Activated CD8-positive, alpha-beta T cell treated with anti-CD3 and anti-CD28 coated beads for 36 hours (primary cell): ENCODE measurements at regions not wholly inside any gene's neighbourhood (a gene's known extent, or its start where the extent isn't known, plus 50 kb on each side); places are given as distances from the start of the nearest gene placed in this dataset.
"Not testable (repeated sequence)": the region's sequence is repeated elsewhere in the genome, so short reads cannot be mapped to it uniquely, and the experiment has no call there.

Experiments
- ATAC-seq: fragments of 200-7000 bp; cut with Tn5 transposase; one replicate; pipeline ENCODE4 v1.10.0; 2021; ENCODE audit warnings: mild to moderate bottlenecking, moderate library complexity
- CTCF ChIA-PET: fragments of 350-600 bp; sonication (Branson Sonifier 250); formaldehyde crosslinking; loops from one replicate; lab custom pipeline; 2021; ENCODE audit warnings: antibody characterized with exemption; lab: Charles Lee
- POLR2A ChIA-PET: fragments of 350-600 bp; sonication (Branson Sonifier 250); formaldehyde crosslinking; loops from one replicate; lab custom pipeline; 2021; ENCODE audit warnings: antibody characterized with exemption; lab: Charles Lee
- DNase-seq: peaks from one replicate; pipeline ENCODE4 v3.0.0-alpha.2; 2020
- H3K27ac Mint-ChIP-seq: one replicate; pipeline ENCODE4 v1.8.0; 2021; ENCODE audit warnings: mild to moderate bottlenecking, mixed read lengths
- H3K27me3 Mint-ChIP-seq: one replicate; pipeline ENCODE4 v1.8.0; 2021; ENCODE audit warnings: mixed read lengths
- H3K36me3 Mint-ChIP-seq: one replicate; pipeline ENCODE4 v1.8.0; 2021; ENCODE audit warnings: low read depth, mixed read lengths
- H3K4me1 Mint-ChIP-seq: one replicate; pipeline ENCODE4 v1.8.0; 2021; ENCODE audit warnings: low read depth, mixed read lengths
- H3K4me3 Mint-ChIP-seq: one replicate; pipeline ENCODE4 v1.8.0; 2021; ENCODE audit warnings: mild to moderate bottlenecking, moderate library complexity, mixed read lengths
- H3K9me3 Mint-ChIP-seq: one replicate; pipeline ENCODE4 v1.8.0; 2021; ENCODE audit warnings: mixed read lengths
- intact Hi-C: fragments of 100-400 bp; cut with micrococcal nuclease; formaldehyde crosslinking; loops from one replicate; pipeline ENCODE4 v1.10.0; 2022
- TF ChIP-seq, protein P1 (sequence below): fragments of 200-600 bp; IDR thresholded peaks from one replicate; pipeline ENCODE4 v1.8.0; 2022; ENCODE audit warnings: antibody characterized with exemption, mild to moderate bottlenecking

DNA sequence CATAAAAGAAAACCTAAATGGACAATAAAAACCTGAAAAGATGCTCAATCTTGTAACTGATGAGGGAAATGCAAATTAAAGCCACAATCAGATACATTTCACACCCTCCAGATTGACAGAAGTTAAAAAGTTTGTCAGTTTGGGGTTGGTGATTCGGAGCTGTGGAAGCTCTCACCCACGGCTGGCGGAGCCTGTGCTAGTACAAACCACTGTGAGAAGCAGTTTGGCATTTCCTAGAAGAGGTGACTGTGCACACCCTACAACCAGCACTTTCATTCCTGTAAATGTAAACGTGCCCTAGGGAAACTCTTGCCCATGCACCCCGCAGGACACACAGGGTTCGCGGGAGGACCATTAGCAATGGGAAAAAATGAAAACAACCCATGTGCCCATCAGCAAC, 114.1 kb downstream of the BMS1 start:
- no peaks in the 10 kb centered on the region for H3K36me3 Mint-ChIP-seq
- no peak overlapping the region for H3K27ac Mint-ChIP-seq
- no peak overlapping the region for H3K4me3 Mint-ChIP-seq
- ChIA-PET CTCF (no interaction called here), POLR2A (no interaction called here)
- H3K9me3 Mint-ChIP-seq = peaks cover 4% of the 10 kb centered on the region
- peaks cover 48% of the 10 kb centered on the region for H3K27me3 Mint-ChIP-seq
- DNase-seq = peak; percentile 28
- peak; percentile 69 for ATAC-seq
- H3K4me1 Mint-ChIP-seq = peaks cover 4% of the 10 kb centered on the region
- intact Hi-C loops = no loop called here
- TF ChIP-seq, protein P1, sequence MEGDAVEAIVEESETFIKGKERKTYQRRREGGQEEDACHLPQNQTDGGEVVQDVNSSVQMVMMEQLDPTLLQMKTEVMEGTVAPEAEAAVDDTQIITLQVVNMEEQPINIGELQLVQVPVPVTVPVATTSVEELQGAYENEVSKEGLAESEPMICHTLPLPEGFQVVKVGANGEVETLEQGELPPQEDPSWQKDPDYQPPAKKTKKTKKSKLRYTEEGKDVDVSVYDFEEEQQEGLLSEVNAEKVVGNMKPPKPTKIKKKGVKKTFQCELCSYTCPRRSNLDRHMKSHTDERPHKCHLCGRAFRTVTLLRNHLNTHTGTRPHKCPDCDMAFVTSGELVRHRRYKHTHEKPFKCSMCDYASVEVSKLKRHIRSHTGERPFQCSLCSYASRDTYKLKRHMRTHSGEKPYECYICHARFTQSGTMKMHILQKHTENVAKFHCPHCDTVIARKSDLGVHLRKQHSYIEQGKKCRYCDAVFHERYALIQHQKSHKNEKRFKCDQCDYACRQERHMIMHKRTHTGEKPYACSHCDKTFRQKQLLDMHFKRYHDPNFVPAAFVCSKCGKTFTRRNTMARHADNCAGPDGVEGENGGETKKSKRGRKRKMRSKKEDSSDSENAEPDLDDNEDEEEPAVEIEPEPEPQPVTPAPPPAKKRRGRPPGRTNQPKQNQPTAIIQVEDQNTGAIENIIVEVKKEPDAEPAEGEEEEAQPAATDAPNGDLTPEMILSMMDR = no peak

- H3K4me1 Mint-ChIP-seq = peaks cover 4% of the 10 kb centered on the region
- intact Hi-C loops = no loop called here
- ATAC-seq = no peak
Observed at GRCh38 chr10:42898037-42898960, 115.7 kb downstream of the BMS1 start.

GRCh38 chr10:42899036-42899435, 116.4 kb downstream of the BMS1 start:
- H3K27ac Mint-ChIP-seq = no peak overlapping the region
- TF ChIP-seq, protein P1 = no peak
- CTCF ChIA-PET = no interaction called here
- peaks cover 4% of the 10 kb centered on the region for H3K9me3 Mint-ChIP-seq
- ATAC-seq = no peak
- peaks cover 4% of the 10 kb centered on the region for H3K4me1 Mint-ChIP-seq
- no peak overlapping the region for H3K4me3 Mint-ChIP-seq
- H3K27me3 Mint-ChIP-seq = peaks cover 40% of the 10 kb centered on the region
- POLR2A ChIA-PET = no interaction called here
- intact Hi-C loops = no loop called here
- H3K36me3 Mint-ChIP-seq = no peaks in the 10 kb centered on the region
- no peak for DNase-seq

More at GRCh38 chr10:42898037-42898960, 115.7 kb downstream of the BMS1 start:
- POLR2A ChIA-PET = no interaction called here
- Mint-ChIP-seq H3K36me3 (no peaks in the 10 kb centered on the region), H3K27ac (no peak overlapping the region), H3K4me3 (no peak overlapping the region), H3K9me3 (peaks cover 4% of the 10 kb centered on the region), H3K27me3 (peaks cover 46% of the 10 kb centered on the region)
- TF ChIP-seq, protein P1 = no peak
- CTCF ChIA-PET = no interaction called here
- no peak for DNase-seq

DNA sequence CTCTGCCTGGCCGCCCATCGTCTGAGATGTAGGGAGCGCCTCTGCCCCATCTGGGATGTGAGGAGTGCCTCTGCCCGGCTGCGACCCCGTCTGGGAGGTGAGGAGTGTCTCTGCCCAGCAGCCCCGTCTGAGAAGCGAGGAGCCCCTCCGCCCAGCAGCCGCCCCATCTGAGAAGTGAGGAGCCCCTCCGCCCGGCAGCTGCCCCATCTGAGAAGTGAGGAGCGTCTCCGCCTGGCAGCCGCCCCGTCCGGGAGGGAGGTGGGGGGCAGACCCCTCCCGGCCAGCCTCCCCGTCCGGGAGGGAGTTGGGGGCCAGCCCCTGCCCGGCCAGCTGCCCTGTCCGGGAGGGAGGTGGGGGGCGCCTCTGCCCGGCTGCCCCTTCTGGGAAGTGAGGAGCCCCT, 117.8 kb downstream of the BMS1 start:
- H3K4me1 Mint-ChIP-seq, H3K27ac Mint-ChIP-seq, ATAC-seq, H3K4me3 Mint-ChIP-seq, intact Hi-C loops, POLR2A ChIA-PET, H3K9me3 Mint-ChIP-seq, DNase-seq, CTCF ChIA-PET, H3K36me3 Mint-ChIP-seq: not testable (repeated sequence)
- H3K27me3 Mint-ChIP-seq = peaks cover 35% of the 10 kb centered on the region

GRCh38 chr10:42911359-42911758, 128.8 kb downstream of the BMS1 start:
- no peak for DNase-seq
- intact Hi-C loops = no loop called here
- H3K9me3 Mint-ChIP-seq = peaks cover 5% of the 10 kb centered on the region
- CTCF ChIA-PET = no interaction called here
- no peak overlapping the region for H3K27ac Mint-ChIP-seq
- POLR2A ChIA-PET = no interaction called here
- TF ChIP-seq, protein P1 = no peak
- ATAC-seq = no peak
- H3K4me3 Mint-ChIP-seq = no peak overlapping the region
- peaks cover 1% of the 10 kb centered on the region for H3K36me3 Mint-ChIP-seq
- no peaks in the 10 kb centered on the region for H3K4me1 Mint-ChIP-seq
- peaks cover 3% of the 10 kb centered on the region for H3K27me3 Mint-ChIP-seq
